Panc1 (cell line): ENCODE measurements at regions not wholly inside any gene's neighbourhood (a gene's known extent, or its start where the extent isn't known, plus 50 kb on each side); places are given as distances from the start of the nearest gene placed in this dataset.

ENCODE experiments used
- ATAC-seq: fragments of 200-7000 bp; cut with Tn5 transposase; 2 replicates; pipeline ENCODE4 v1.9.1; 2020; ENCODE audit warnings: mild to moderate bottlenecking, moderate library complexity
- BruUV-seq: library from RNA; stranded (reverse); fragments of 400-500 nt; replicated peaks from 2 replicates; lab custom pipeline; 2021; lab: Mats Ljungman, UMichigan
- CTCF ChIA-PET: fragments of 300-600 bp; sonication (Branson Sonifier 250); formaldehyde crosslinking; loops from one replicate; lab custom pipeline; 2022; ENCODE audit warnings: antibody characterized with exemption; lab: Charles Lee
- POLR2A ChIA-PET: fragments of 300-600 bp; sonication (Branson Sonifier 250); formaldehyde crosslinking; loops from one replicate; lab custom pipeline; 2022; ENCODE audit warnings: antibody characterized with exemption; lab: Charles Lee
- DNase-seq: peaks from one replicate; pipeline ENCODE4 v3.0.0-alpha.2; 2010; ENCODE audit warnings: low read depth, low spot score
- H3K27ac ChIP-seq: 2 replicates; pipeline ENCODE4 v1.5.1; 2011; ENCODE audit warnings: mild to moderate bottlenecking, low read length, inconsistent platforms
- H3K27me3 ChIP-seq: fragments of 200-500 bp; sonication (Bioruptor generic); 2 replicates; pipeline ENCODE4 v1.6.0; 2014; ENCODE audit warnings: low read length, inconsistent platforms; ENCODE audit not compliant: control insufficient read depth, insufficient read depth
- H3K36me3 ChIP-seq: fragments of 200-500 bp; sonication (Bioruptor generic); 2 replicates; pipeline ENCODE4 v1.5.1; 2014; ENCODE audit warnings: inconsistent platforms, mild to moderate bottlenecking, low read length, moderate library complexity; ENCODE audit not compliant: control insufficient read depth, insufficient read depth
- H3K4me1 ChIP-seq: 2 replicates; pipeline ENCODE4 v1.5.1; 2011; ENCODE audit warnings: inconsistent platforms, mild to moderate bottlenecking, low read length, moderate library complexity; ENCODE audit not compliant: control insufficient read depth, insufficient read depth
- H3K4me3 ChIP-seq, 2 experiments: 2 replicates each; pipeline ENCODE4 v1.5.1; 2011 to 2012; ENCODE audit warnings: low read depth in 2 of 2, low read length in 2 of 2, mild to moderate bottlenecking in 2 of 2, inconsistent platforms in 1 of 2, moderate library complexity in 1 of 2
- H3K9me3 ChIP-seq: fragments of 200-500 bp; sonication (Bioruptor generic); 2 replicates; pipeline ENCODE4 v1.5.1; 2014; ENCODE audit warnings: low read depth, mild to moderate bottlenecking, inconsistent platforms, low read length, moderate library complexity; ENCODE audit not compliant: control insufficient read depth, insufficient read depth
- CTCF ChIP-seq: fragments of 450-650 bp; IDR thresholded peaks from 2 replicates; pipeline ENCODE4 v1.5.1; 2017; ENCODE audit warnings: mild to moderate bottlenecking
- POLR2AphosphoS5 ChIP-seq: IDR thresholded peaks from 2 replicates; pipeline ENCODE4 v1.6.1; 2012; ENCODE audit warnings: mild to moderate bottlenecking, low read depth, low read length, moderate library complexity
- REST ChIP-seq, 2 experiments: IDR thresholded peaks; 2 replicates each; pipeline ENCODE4 v1.6.1; 2011 to 2012; ENCODE audit warnings: low read depth in 2 of 2, control low read depth in 1 of 2, low read length in 1 of 2, mild to moderate bottlenecking in 1 of 2, moderate library complexity in 1 of 2; ENCODE audit not compliant: insufficient read depth in 1 of 2
- SIN3A ChIP-seq: IDR thresholded peaks from 2 replicates; pipeline ENCODE4 v1.6.1; 2012; ENCODE audit warnings: low read depth, mild to moderate bottlenecking, low read length, moderate library complexity, borderline replicate concordance; ENCODE audit not compliant: insufficient read depth
- TCF7L2 ChIP-seq: IDR thresholded peaks from 2 replicates; pipeline ENCODE4 v1.6.1; 2011; ENCODE audit warnings: mild to moderate bottlenecking, low read depth, low read length, inconsistent platforms
- in situ Hi-C: cut with HindIII; loops from 2 replicates; pipeline ENCODE4 v1.10.0; 2016; ENCODE audit warnings: low sequenced_read_pairs, low pct_unique_long_range_greater_than_20kb
- intact Hi-C: fragments of 100-400 bp; cut with micrococcal nuclease; formaldehyde crosslinking; loops from one replicate; pipeline ENCODE4 v1.10.0; 2022; ENCODE audit not compliant: unreplicated experiment

GRCh38 chr7:35487841-35488240 is 207.1 kb downstream of the HERPUD2 start:
- Histone ChIP-seq H3K36me3 (no peaks in the 10 kb centered on the region), H3K27ac (no peak overlapping the region), H3K4me3 (no peak overlapping the region), H3K27me3 (peaks cover 32% of the 10 kb centered on the region), H3K9me3 (no peaks in the 10 kb centered on the region), H3K4me1 (no peaks in the 10 kb centered on the region)
- BruUV-seq = no TSS peak
- no peak for ATAC-seq
- DNase-seq = no peak
- TF ChIP-seq TCF7L2 (no peak), CTCF (no peak), REST (IDR thresholded peaks at IDR 0.05; ENCODE audit: insufficient read depth in 1 of 2, low read depth in 2 of 2, low read length in 1 of 2) (no peak)
- CTCF ChIA-PET = no interaction called here
- intact Hi-C loops = no loop called here
- POLR2A ChIA-PET = no interaction called here
- in situ Hi-C loops = no loop called here

- ChIA-PET POLR2A (no interaction called here), CTCF (no interaction called here)
- BruUV-seq = no TSS peak
- in situ Hi-C loops = no loop called here
- no peaks in the 10 kb centered on the region for H3K36me3 ChIP-seq
- H3K4me1 ChIP-seq = no peaks in the 10 kb centered on the region
- H3K4me3 ChIP-seq = no peak overlapping the region
- H3K9me3 ChIP-seq = no peaks in the 10 kb centered on the region
- H3K27me3 ChIP-seq = peaks cover 32% of the 10 kb centered on the region
- no peak overlapping the region for H3K27ac ChIP-seq
- ATAC-seq = no peak
- no peak for DNase-seq
- no peak for TF ChIP-seq TCF7L2
- no peak for TF ChIP-seq POLR2AphosphoS5
- TF ChIP-seq CTCF = no peak
- TF ChIP-seq REST (IDR thresholded peaks at IDR 0.05; ENCODE audit: insufficient read depth in 1 of 2, low read depth in 2 of 2, low read length in 1 of 2) = no peak
- no peak for TF ChIP-seq SIN3A
- intact Hi-C loops = no loop called here
Measured at GRCh38 chr7:35487402-35487801, 207.5 kb downstream of the HERPUD2 start.
